ENCODE measurements at regions not wholly inside any gene's neighbourhood (a gene's known extent, or its start where the extent isn't known, plus 50 kb on each side); places are given as distances from the start of the nearest gene placed in this dataset.

- no peaks in the 10 kb centered on the region for H3K9me3 ChIP-seq (replicated peaks; ENCODE audit: low read length)
- no peak overlapping the region for H3K9ac ChIP-seq (ENCODE audit: low read depth, low read length)
- H3K4me2 ChIP-seq (ENCODE audit: low read length), result no peak overlapping the region
- H3K27me3 ChIP-seq (ENCODE audit: control insufficient read depth, insufficient read depth, low read length), result no peaks in the 10 kb centered on the region
- H3K36me3 ChIP-seq (ENCODE audit: insufficient read depth, low read length), result no peaks in the 10 kb centered on the region
- no peak overlapping the region for H3K4me3 ChIP-seq (ENCODE audit: low read length)
- H3K4me1 ChIP-seq (ENCODE audit: control insufficient read depth, insufficient read depth, low read length), result no peaks in the 10 kb centered on the region
Measured at GRCh38 chr3:84439476-84439875, 519.3 kb upstream of the CADM2 start.

GRCh38 chr3:84440291-84440690 lies 518.5 kb upstream of the CADM2 start:
- Histone ChIP-seq H3K9me3 (replicated peaks; ENCODE audit: low read length) (no peaks in the 10 kb centered on the region), H3K36me3 (ENCODE audit: insufficient read depth, low read length) (no peaks in the 10 kb centered on the region), H3K4me3 (ENCODE audit: low read length) (no peak overlapping the region), H3K4me2 (ENCODE audit: low read length) (no peak overlapping the region), H3K9ac (ENCODE audit: low read depth, low read length) (no peak overlapping the region), H3K4me1 (ENCODE audit: control insufficient read depth, insufficient read depth, low read length) (no peaks in the 10 kb centered on the region), H3K27me3 (ENCODE audit: control insufficient read depth, insufficient read depth, low read length) (no peaks in the 10 kb centered on the region)

- Histone ChIP-seq H3K4me1 (ENCODE audit: control insufficient read depth, insufficient read depth, low read length) (no peaks in the 10 kb centered on the region), H3K4me3 (ENCODE audit: low read length) (no peak overlapping the region), H3K9me3 (replicated peaks; ENCODE audit: low read length) (no peaks in the 10 kb centered on the region), H3K4me2 (ENCODE audit: low read length) (no peak overlapping the region), H3K27me3 (ENCODE audit: control insufficient read depth, insufficient read depth, low read length) (no peaks in the 10 kb centered on the region), H3K36me3 (ENCODE audit: insufficient read depth, low read length) (no peaks in the 10 kb centered on the region), H3K9ac (ENCODE audit: low read depth, low read length) (no peak overlapping the region)
Measured at GRCh38 chr3:84442533-84442932, 516.3 kb upstream of the CADM2 start.

GRCh38 chr3:84444726-84445521 lies 513.9 kb upstream of the CADM2 start:
- Histone ChIP-seq H3K27me3 (ENCODE audit: control insufficient read depth, insufficient read depth, low read length) (no peaks in the 10 kb centered on the region), H3K4me2 (ENCODE audit: low read length) (no peak overlapping the region), H3K36me3 (ENCODE audit: insufficient read depth, low read length) (no peaks in the 10 kb centered on the region), H3K4me1 (ENCODE audit: control insufficient read depth, insufficient read depth, low read length) (no peaks in the 10 kb centered on the region), H3K9me3 (replicated peaks; ENCODE audit: low read length) (no peaks in the 10 kb centered on the region), H3K4me3 (ENCODE audit: low read length) (no peak overlapping the region), H3K9ac (ENCODE audit: low read depth, low read length) (no peak overlapping the region)

- no peaks in the 10 kb centered on the region for H3K9me3 ChIP-seq (replicated peaks; ENCODE audit: low read length)
- H3K4me1 ChIP-seq (ENCODE audit: control insufficient read depth, insufficient read depth, low read length), result no peaks in the 10 kb centered on the region
- no peaks in the 10 kb centered on the region for H3K36me3 ChIP-seq (ENCODE audit: insufficient read depth, low read length)
- H3K27me3 ChIP-seq (ENCODE audit: control insufficient read depth, insufficient read depth, low read length), result no peaks in the 10 kb centered on the region
- no peak overlapping the region for H3K9ac ChIP-seq (ENCODE audit: low read depth, low read length)
- no peak overlapping the region for H3K4me2 ChIP-seq (ENCODE audit: low read length)
- no peak overlapping the region for H3K4me3 ChIP-seq (ENCODE audit: low read length)
Measured at GRCh38 chr3:84487296-84487695, 471.5 kb upstream of the CADM2 start.

GRCh38 chr3:84504761-84505160 lies 454.0 kb upstream of the CADM2 start:
- no peaks in the 10 kb centered on the region for H3K27me3 ChIP-seq (ENCODE audit: control insufficient read depth, insufficient read depth, low read length)
- no peak overlapping the region for H3K4me2 ChIP-seq (ENCODE audit: low read length)
- no peaks in the 10 kb centered on the region for H3K4me1 ChIP-seq (ENCODE audit: control insufficient read depth, insufficient read depth, low read length)
- H3K9me3 ChIP-seq (replicated peaks; ENCODE audit: low read length), result no peaks in the 10 kb centered on the region
- no peak overlapping the region for H3K9ac ChIP-seq (ENCODE audit: low read depth, low read length)
- H3K4me3 ChIP-seq (ENCODE audit: low read length), result no peak overlapping the region
- H3K36me3 ChIP-seq (ENCODE audit: insufficient read depth, low read length), result no peaks in the 10 kb centered on the region

- Histone ChIP-seq H3K4me1 (ENCODE audit: control insufficient read depth, insufficient read depth, low read length) (no peaks in the 10 kb centered on the region), H3K4me3 (ENCODE audit: low read length) (no peak overlapping the region), H3K9ac (ENCODE audit: low read depth, low read length) (no peak overlapping the region), H3K27me3 (ENCODE audit: control insufficient read depth, insufficient read depth, low read length) (no peaks in the 10 kb centered on the region), H3K36me3 (ENCODE audit: insufficient read depth, low read length) (no peaks in the 10 kb centered on the region), H3K4me2 (ENCODE audit: low read length) (no peak overlapping the region), H3K9me3 (replicated peaks; ENCODE audit: low read length) (no peaks in the 10 kb centered on the region)
Measured at GRCh38 chr3:84510007-84510406, 448.8 kb upstream of the CADM2 start.

GRCh38 chr3:84522893-84523292 lies 435.9 kb upstream of the CADM2 start:
- H3K4me2 ChIP-seq (ENCODE audit: low read length), result no peak overlapping the region
- no peaks in the 10 kb centered on the region for H3K27me3 ChIP-seq (ENCODE audit: control insufficient read depth, insufficient read depth, low read length)
- H3K4me3 ChIP-seq (ENCODE audit: low read length), result no peak overlapping the region
- no peaks in the 10 kb centered on the region for H3K36me3 ChIP-seq (ENCODE audit: insufficient read depth, low read length)
- H3K9ac ChIP-seq (ENCODE audit: low read depth, low read length), result no peak overlapping the region
- no peaks in the 10 kb centered on the region for H3K4me1 ChIP-seq (ENCODE audit: control insufficient read depth, insufficient read depth, low read length)
- H3K9me3 ChIP-seq (replicated peaks; ENCODE audit: low read length), result no peaks in the 10 kb centered on the region

- H3K27me3 ChIP-seq (ENCODE audit: control insufficient read depth, insufficient read depth, low read length), result no peaks in the 10 kb centered on the region
- no peak overlapping the region for H3K4me3 ChIP-seq (ENCODE audit: low read length)
- H3K9me3 ChIP-seq (replicated peaks; ENCODE audit: low read length), result no peaks in the 10 kb centered on the region
- no peak overlapping the region for H3K4me2 ChIP-seq (ENCODE audit: low read length)
- H3K36me3 ChIP-seq (ENCODE audit: insufficient read depth, low read length), result no peaks in the 10 kb centered on the region
- H3K9ac ChIP-seq (ENCODE audit: low read depth, low read length), result no peak overlapping the region
- H3K4me1 ChIP-seq (ENCODE audit: control insufficient read depth, insufficient read depth, low read length), result no peaks in the 10 kb centered on the region
Measured at GRCh38 chr3:84536916-84537315, 421.9 kb upstream of the CADM2 start.

- Histone ChIP-seq H3K9me3 (replicated peaks; ENCODE audit: low read length) (no peaks in the 10 kb centered on the region), H3K4me2 (ENCODE audit: low read length) (no peak overlapping the region), H3K27me3 (ENCODE audit: control insufficient read depth, insufficient read depth, low read length) (no peaks in the 10 kb centered on the region)
Measured at GRCh38 chr3:84538597-84538996, 420.2 kb upstream of the CADM2 start.

GRCh38 chr3:84547207-84547606 lies 411.6 kb upstream of the CADM2 start:
- Histone ChIP-seq H3K9ac (ENCODE audit: low read depth, low read length) (no peak overlapping the region), H3K9me3 (replicated peaks; ENCODE audit: low read length) (no peaks in the 10 kb centered on the region), H3K4me1 (ENCODE audit: control insufficient read depth, insufficient read depth, low read length) (no peaks in the 10 kb centered on the region), H3K27me3 (ENCODE audit: control insufficient read depth, insufficient read depth, low read length) (no peaks in the 10 kb centered on the region), H3K36me3 (ENCODE audit: insufficient read depth, low read length) (no peaks in the 10 kb centered on the region), H3K4me2 (ENCODE audit: low read length) (no peak overlapping the region), H3K4me3 (ENCODE audit: low read length) (no peak overlapping the region)

More at GRCh38 chr3:84538597-84538996, 420.2 kb upstream of the CADM2 start:
- H3K36me3 ChIP-seq (ENCODE audit: insufficient read depth, low read length), result no peaks in the 10 kb centered on the region
- H3K4me3 ChIP-seq (ENCODE audit: low read length), result no peak overlapping the region
- H3K4me1 ChIP-seq (ENCODE audit: control insufficient read depth, insufficient read depth, low read length), result no peaks in the 10 kb centered on the region
- no peak overlapping the region for H3K9ac ChIP-seq (ENCODE audit: low read depth, low read length)
